UCSD-AML1 (cell line): ENCODE measurements at regions not wholly inside any gene's neighbourhood (a gene's known extent, or its start where the extent isn't known, plus 50 kb on each side); places are given as distances from the start of the nearest gene placed in this dataset.
"Not testable (repeated sequence)": the region's sequence is repeated elsewhere in the genome, so short reads cannot be mapped to it uniquely, and the experiment has no call there.

Experiments
- DNase-seq: peaks from one replicate; lab custom pipeline; 2025; ENCODE audit not compliant: unreplicated experiment; lab: John Stamatoyannopoulos, UW

DNA sequence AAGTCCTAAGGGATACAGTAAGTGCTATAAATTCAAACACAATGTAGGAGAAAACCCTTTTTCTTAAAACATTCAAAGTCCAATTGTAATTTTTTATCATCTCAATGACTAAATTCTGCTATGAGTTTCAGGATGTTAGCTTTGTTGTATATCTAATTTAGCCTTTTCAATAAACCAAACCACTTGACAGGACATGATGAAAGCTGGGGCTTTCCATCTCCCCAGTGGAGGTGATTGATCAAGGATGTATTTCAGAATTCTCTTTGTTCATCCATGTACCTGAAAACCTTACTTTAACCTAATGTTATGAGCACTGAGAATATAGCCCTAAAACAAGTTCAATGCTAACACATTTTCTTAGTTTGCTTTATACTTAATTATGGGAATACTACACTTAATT is 639.0 kb upstream of the ITGA1 start:
- no peak for DNase-seq

DNA sequence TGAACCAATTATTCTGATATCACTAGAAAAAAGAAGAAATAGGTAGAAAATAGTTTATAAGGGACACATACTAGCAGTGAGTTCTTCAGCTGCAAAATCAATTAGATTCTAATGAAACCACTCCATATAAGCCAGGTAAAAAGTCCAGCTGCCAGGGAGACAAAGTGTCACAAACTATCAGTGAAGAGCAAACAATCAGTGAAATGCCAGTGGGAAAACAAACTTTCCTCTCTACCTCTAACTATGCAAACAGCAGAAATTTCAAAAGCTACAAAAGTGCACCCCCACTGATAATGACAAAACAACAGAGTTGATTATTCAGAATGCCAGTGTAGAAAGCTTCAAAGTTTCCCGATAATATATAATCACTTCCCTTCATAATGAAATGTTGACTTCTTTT is 637.2 kb upstream of the ITGA1 start:
- DNase-seq, result no peak

DNA sequence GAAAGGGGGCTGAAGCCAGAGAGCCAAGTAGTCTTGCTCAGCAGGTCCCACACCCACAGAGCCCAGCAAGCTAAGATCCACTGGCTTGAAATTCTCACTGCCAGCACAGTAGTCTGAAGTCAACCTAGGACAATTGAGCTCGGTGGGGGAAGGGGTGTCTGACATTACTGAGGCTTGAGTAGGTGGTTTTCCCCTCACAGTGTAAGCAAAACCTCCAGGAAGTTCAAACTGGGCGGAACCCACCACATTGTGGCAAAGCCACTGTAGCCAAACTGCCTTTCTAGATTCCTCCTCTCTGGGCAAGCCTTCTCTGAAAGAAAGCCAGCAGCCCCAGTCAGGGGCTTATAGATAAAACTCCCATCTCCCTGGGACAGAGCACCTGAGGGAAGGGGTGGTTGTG is 630.9 kb upstream of the ITGA1 start:
- DNase-seq, result peak; percentile 5

DNA sequence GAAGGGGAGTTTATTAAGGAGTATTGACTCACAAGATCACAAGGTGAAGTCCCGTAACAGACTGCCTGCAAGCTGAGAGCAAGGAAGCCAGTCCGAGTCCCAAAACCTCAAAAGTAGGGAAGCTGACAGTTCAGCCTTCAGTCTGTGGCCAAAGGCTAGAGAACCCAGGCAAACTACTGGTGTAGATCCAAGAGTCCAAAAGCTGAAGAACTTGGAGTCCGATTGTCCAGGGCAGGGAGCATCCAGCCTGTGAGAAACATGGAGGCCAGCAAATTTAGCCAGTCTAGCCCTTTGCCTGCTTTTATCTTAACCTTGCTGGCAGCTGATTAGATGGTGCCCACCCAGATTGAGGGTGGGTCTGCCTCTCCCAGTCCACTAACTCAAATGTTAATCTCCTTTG is 621.9 kb upstream of the ITGA1 start:
- not testable (repeated sequence) for DNase-seq

DNA sequence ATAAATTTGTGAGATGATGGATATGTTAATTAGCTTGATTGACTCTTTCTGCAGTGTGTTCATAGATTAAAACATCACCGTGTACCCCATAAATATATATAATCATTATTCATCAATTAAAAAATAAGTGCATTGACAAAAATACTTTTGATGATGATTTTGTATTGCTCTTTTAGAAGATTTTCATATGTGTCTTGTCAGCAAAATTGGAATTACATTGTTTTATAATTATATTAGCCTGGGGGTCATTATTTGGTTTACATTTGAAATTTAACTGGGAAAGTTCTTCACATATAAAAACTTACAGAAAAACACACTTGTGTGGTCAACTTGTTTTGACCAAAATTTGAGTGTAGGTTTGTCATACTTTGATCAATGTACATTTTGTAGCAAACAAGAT is 614.6 kb upstream of the ITGA1 start:
- no peak for DNase-seq

DNA sequence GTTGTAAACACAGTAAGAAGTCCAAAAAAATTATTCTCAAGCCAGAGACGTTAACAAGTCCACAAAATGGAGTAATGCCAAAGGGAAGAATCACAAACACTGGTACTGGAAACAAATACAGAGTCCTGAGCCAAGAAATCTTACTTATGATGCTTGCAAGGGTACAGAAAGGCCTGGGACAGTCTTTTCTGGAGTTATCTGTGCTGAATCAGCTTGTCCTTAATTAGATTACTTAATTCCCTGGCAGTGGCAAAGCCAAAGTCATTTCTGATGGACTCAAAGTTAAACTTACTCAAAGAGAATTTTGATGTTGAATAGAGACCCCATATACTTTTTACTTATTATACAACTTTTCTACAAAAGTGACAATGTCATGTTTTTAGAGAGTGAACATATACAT is 610.5 kb upstream of the ITGA1 start:
- no peak for DNase-seq

DNA sequence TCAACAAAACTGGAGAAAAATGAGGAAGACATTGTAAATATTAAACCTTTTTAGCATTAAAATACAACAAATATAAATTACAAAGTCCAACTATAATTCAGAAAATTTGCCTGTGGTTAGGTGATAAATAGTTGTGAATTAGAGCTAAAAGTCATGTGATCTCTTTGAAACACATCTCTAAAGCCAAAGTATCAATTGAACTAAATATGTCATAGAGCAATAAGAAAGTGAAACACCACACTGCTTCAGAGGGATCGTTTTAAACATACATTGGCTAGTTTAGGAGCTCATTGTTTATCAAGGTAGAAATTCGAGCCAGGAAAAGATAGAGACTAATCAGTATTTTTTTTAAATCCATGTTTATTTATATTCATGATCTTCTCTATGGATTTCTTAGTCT is 606.3 kb upstream of the ITGA1 start:
- no peak for DNase-seq

DNA sequence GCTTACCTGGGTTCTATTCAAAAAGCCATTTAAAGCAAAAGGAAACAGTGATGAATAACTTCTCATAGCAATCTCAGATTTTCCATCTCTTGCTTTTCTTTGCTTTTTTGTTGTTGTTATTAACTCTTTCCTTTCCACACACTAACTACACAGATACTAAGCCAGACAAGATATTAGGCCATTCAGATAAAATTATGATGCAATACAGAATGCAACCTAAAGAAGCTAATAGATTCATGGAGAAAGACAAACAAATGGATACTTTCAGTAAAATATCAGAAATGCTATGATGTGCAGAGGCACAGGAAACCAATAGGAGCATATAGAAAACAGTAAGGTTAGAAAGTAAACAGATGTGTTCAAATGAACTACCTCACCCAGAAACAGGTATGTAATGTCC is 597.0 kb upstream of the ITGA1 start:
- DNase-seq, result no peak

DNA sequence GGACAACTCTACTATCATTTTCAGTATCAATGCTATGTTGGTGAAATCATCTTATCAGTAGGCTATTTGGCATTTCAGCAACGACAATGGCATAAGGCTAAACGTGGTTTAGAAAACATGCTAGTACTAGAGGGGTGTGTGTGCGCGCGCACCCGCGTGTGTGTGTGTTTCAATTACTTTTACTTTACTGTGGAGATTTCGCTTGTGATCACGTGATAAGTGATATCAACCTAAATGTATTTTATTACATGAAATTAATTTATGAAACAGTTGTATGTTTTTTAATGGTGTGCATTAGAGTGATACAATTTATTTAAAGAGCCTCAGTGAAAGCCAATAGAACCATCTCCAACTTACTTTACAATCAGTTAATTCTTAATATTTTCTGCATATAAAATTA is 587.9 kb upstream of the ITGA1 start:
- no peak for DNase-seq

DNA sequence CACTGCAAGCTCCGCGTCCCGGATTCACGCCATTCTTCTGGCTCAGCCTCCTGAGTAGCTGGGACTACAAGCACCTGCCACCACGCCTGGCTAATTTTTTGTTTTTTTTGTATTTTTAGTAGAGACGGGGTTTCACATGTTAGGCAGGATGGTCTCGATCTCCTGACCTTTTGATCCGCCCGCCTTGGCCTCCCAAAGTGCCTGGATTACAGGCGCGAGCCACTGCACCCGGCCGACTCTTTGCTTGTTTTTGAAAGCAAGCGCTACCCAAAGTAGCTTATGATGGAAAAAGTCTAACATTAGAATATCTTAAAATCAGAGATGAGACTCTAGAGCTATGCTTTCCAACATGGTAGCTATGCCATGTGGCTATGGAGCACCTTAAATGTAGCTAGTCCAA is 585.5 kb upstream of the ITGA1 start:
- no peak for DNase-seq

DNA sequence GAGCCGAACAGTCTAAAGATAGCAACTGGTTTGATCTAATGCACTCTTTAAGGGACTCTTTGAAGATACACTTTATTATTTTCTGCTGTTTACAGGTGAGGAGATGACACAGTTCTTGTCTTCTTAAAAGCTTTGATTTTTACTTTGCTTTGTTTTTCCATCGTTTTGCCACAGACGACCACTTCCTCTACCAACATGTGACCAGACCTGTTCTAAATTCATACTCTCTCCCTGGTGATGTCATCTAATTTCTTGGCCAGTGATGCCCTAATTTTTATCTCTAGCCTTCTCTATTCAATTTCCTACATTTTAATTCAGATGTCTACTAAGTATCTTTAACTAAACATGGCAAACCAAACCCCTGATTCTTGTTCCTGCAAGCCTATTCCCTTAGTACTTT is 583.4 kb upstream of the ITGA1 start:
- DNase-seq, result no peak
